Endothelial cell of umbilical vein (primary cell): ENCODE measurements at regions not wholly inside any gene's neighbourhood (a gene's known extent, or its start where the extent isn't known, plus 50 kb on each side); places are given as distances from the start of the nearest gene placed in this dataset.

ENCODE experiments used
- BruUV-seq: library from RNA; stranded (reverse); fragments of 400-500 nt; replicated peaks from 2 replicates; lab custom pipeline; 2021; lab: Mats Ljungman, UMichigan
- CTCF ChIA-PET: fragments of 300-600, 350-600 bp; sonication (Branson Sonifier 250); formaldehyde crosslinking; loops from one replicate; lab custom pipeline; 2021; ENCODE audit warnings: antibody characterized with exemption, inconsistent platforms; lab: Charles Lee
- POLR2A ChIA-PET: fragments of 300-600, 350-600 bp; sonication (Branson Sonifier 250); formaldehyde crosslinking; loops from one replicate; lab custom pipeline; 2021; ENCODE audit warnings: antibody characterized with exemption, inconsistent platforms; lab: Charles Lee
- DNase-seq: peaks from one replicate; pipeline ENCODE4 v3.0.0-alpha.2; 2011; ENCODE audit warnings: low read depth, low spot score
- FAIRE-seq: peaks from 2 replicates; lab custom pipeline; 2011; peaks lifted over from hg19 to GRCh38; lab: Jason Lieb, UNC
- H2AFZ ChIP-seq: 2 replicates; pipeline ENCODE4 v1.6.0; 2012; ENCODE audit warnings: low read depth, low read length, control low read depth, inconsistent platforms
- H3K27ac ChIP-seq: 2 replicates; pipeline ENCODE4 v1.5.1; 2011; ENCODE audit warnings: low read depth, mild to moderate bottlenecking, control low read depth, low read length, moderate library complexity; ENCODE audit not compliant: insufficient read depth
- H3K27me3 ChIP-seq, 2 experiments: 2 replicates each; pipeline versions ENCODE4 v1.6.0 to v1.6.1; 2011; ENCODE audit warnings: low read length in 2 of 2, mixed read lengths in 1 of 2; ENCODE audit not compliant: control insufficient read depth in 2 of 2, insufficient read depth in 2 of 2
- H3K36me3 ChIP-seq, 2 experiments: 2 replicates in 1 of 2; 3 replicates in 1 of 2; pipeline ENCODE4 v1.5.1; 2011; ENCODE audit warnings: low read length in 2 of 2, mild to moderate bottlenecking in 1 of 2, moderate library complexity in 1 of 2; ENCODE audit not compliant: control insufficient read depth in 2 of 2, insufficient read depth in 2 of 2; ENCODE audit errors: extremely low read depth in 1 of 2
- H3K4me1 ChIP-seq: 3 replicates; pipeline ENCODE4 v1.5.1; 2011; ENCODE audit warnings: mild to moderate bottlenecking, low read length; ENCODE audit not compliant: control insufficient read depth, insufficient read depth; ENCODE audit errors: extremely low read depth
- H3K4me2 ChIP-seq: 2 replicates; pipeline ENCODE4 v1.6.1; 2011; ENCODE audit warnings: low read length, control low read depth, mixed read lengths; ENCODE audit not compliant: insufficient read depth
- H3K4me3 ChIP-seq, 3 experiments: fragments of 200-600 bp in 1 of 3; sonication (generic), shearing (Covaris generic) in 1 of 3; replicated peaks in 1 of 3; 2 replicates each; pipeline ENCODE4 v1.5.1; 2011 to 2016; ENCODE audit warnings: control low read depth in 3 of 3, low read length in 3 of 3, mild to moderate bottlenecking in 2 of 3, inconsistent platforms in 1 of 3, low read depth in 1 of 3, moderate library complexity in 1 of 3; ENCODE audit not compliant: insufficient read depth in 1 of 3
- H3K79me2 ChIP-seq: 2 replicates; pipeline ENCODE4 v1.6.0; 2012; ENCODE audit warnings: low read length, inconsistent platforms; ENCODE audit not compliant: control insufficient read depth, insufficient read depth
- H3K9ac ChIP-seq: replicated peaks from 2 replicates; pipeline ENCODE3; 2011; ENCODE audit warnings: low read length, control low read depth; ENCODE audit not compliant: insufficient read depth; ENCODE audit errors: extremely low read depth
- H3K9me1 ChIP-seq: replicated peaks from 3 replicates; pipeline ENCODE4 v1.6.0; 2011; ENCODE audit warnings: mild to moderate bottlenecking, low read length; ENCODE audit not compliant: control insufficient read depth, insufficient read depth; ENCODE audit errors: extremely low read depth
- H3K9me3 ChIP-seq: replicated peaks from 2 replicates; pipeline ENCODE4 v1.5.1; 2012; ENCODE audit warnings: low read length, inconsistent platforms; ENCODE audit not compliant: control insufficient read depth, insufficient read depth
- H4K20me1 ChIP-seq: replicated peaks from 2 replicates; pipeline ENCODE3; 2011; ENCODE audit warnings: mild to moderate bottlenecking, low read length; ENCODE audit not compliant: control insufficient read depth, insufficient read depth; ENCODE audit errors: extremely low read depth
- EZH2 ChIP-seq: IDR thresholded peaks from 2 replicates; pipeline ENCODE4 v1.6.1; 2012; ENCODE audit warnings: borderline replicate concordance, low read depth, mild to moderate bottlenecking, moderate library complexity, low read length, inconsistent platforms; ENCODE audit not compliant: severe bottlenecking
- FOS ChIP-seq: IDR thresholded peaks from 2 replicates; pipeline ENCODE4 v1.6.1; 2011; ENCODE audit warnings: mild to moderate bottlenecking, low read length, moderate library complexity, borderline replicate concordance; ENCODE audit not compliant: insufficient read depth
- GATA2 ChIP-seq: IDR thresholded peaks from 2 replicates; pipeline ENCODE4 v1.7.0; 2011; ENCODE audit warnings: low read depth, mild to moderate bottlenecking, moderate library complexity, mixed read lengths, low read length; ENCODE audit not compliant: insufficient read length, insufficient read depth
- JUN ChIP-seq: IDR thresholded peaks from 2 replicates; pipeline ENCODE4 v1.6.1; 2011; ENCODE audit warnings: borderline replicate concordance, low read depth; ENCODE audit not compliant: insufficient read length, insufficient read depth
- MYC ChIP-seq: IDR thresholded peaks from one replicate; pipeline ENCODE4 v1.6.1; 2011; ENCODE audit warnings: mild to moderate bottlenecking, low read depth, low read length
- POLR2A ChIP-seq: IDR thresholded peaks from 2 replicates; pipeline ENCODE4 v1.6.1; 2012; ENCODE audit warnings: low read depth, mild to moderate bottlenecking, control low read depth, low read length
- POLR2AphosphoS5 ChIP-seq: IDR thresholded peaks from 2 replicates; pipeline ENCODE4 v1.6.1; 2012; ENCODE audit warnings: low read depth, mild to moderate bottlenecking, control low read depth, low read length, moderate library complexity; ENCODE audit not compliant: insufficient read depth
- dilution Hi-C: fragments of 300-500 bp; cut with MboI; formaldehyde crosslinking; loops from one replicate; pipeline ENCODE4 v1.15.0; 2019; ENCODE audit warnings: low sequenced_read_pairs; ENCODE audit not compliant: extremely low pct_ligation_motif_present
- intact Hi-C: fragments of 100-400 bp; cut with micrococcal nuclease; formaldehyde crosslinking; loops from one replicate; pipeline ENCODE4 v1.10.0; 2022
- TF ChIP-seq, protein P1 (sequence below), 2 donors: IDR thresholded peaks; 1 replicate in 1 of 2; 2 replicates in 1 of 2; pipeline ENCODE4 v1.5.1; 2011; ENCODE audit warnings: low read length in 2 of 2, mild to moderate bottlenecking in 2 of 2, moderate library complexity in 2 of 2, control low read depth in 1 of 2, inconsistent platforms in 1 of 2, low read depth in 1 of 2; ENCODE audit not compliant: insufficient read depth in 1 of 2; ENCODE audit errors: extremely low read depth in 1 of 2
- TF ChIP-seq, protein P2 (sequence below): IDR thresholded peaks from 2 replicates; pipeline ENCODE4 v1.6.1; 2011; ENCODE audit not compliant: insufficient read depth, insufficient read length

DNA sequence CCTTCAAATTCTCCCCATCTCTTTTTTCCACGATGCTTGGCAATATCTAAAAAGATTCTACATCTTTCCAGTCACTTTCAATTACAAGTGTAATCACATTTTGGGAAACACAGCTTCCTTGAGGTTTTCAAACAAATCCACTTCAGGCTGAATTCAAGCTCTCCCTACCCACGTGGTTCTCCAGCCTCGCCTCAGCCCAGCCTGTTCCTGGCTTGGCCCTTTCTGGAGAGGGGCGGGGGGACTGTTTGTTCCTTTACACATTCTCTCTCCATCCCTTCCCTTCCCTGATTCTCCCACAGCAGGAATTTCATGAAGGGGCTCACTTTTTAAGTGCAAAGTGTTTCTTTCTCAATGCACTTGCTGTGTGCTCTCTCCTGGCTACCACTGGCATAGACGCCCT, 226.3 kb upstream of the SOX11 start:
- DNase-seq (no peak), FAIRE-seq (no peak)
- Histone ChIP-seq H3K9me1 (no peaks in the 10 kb centered on the region), H3K9me3 (peaks cover 2% of the 10 kb centered on the region), H3K4me2 (no peak overlapping the region), H2AFZ (no peak overlapping the region), H4K20me1 (no peaks in the 10 kb centered on the region), H3K27ac (no peak overlapping the region), H3K36me3 (no peaks in the 10 kb centered on the region), H3K4me1 (no peaks in the 10 kb centered on the region), H3K27me3 (no peaks in the 10 kb centered on the region), H3K79me2 (no peaks in the 10 kb centered on the region), H3K9ac (no peak overlapping the region), H3K4me3 (no peak overlapping the region)
- no TSS peak for BruUV-seq
- ChIA-PET CTCF (no interaction called here), POLR2A (no interaction called here)
- no peak for TF ChIP-seq GATA2
- no peak for TF ChIP-seq FOS
- TF ChIP-seq JUN = no peak
- no peak for TF ChIP-seq EZH2
- no peak for TF ChIP-seq POLR2AphosphoS5
- dilution Hi-C loops = no loop called here
- intact Hi-C loops = no loop called here

DNA sequence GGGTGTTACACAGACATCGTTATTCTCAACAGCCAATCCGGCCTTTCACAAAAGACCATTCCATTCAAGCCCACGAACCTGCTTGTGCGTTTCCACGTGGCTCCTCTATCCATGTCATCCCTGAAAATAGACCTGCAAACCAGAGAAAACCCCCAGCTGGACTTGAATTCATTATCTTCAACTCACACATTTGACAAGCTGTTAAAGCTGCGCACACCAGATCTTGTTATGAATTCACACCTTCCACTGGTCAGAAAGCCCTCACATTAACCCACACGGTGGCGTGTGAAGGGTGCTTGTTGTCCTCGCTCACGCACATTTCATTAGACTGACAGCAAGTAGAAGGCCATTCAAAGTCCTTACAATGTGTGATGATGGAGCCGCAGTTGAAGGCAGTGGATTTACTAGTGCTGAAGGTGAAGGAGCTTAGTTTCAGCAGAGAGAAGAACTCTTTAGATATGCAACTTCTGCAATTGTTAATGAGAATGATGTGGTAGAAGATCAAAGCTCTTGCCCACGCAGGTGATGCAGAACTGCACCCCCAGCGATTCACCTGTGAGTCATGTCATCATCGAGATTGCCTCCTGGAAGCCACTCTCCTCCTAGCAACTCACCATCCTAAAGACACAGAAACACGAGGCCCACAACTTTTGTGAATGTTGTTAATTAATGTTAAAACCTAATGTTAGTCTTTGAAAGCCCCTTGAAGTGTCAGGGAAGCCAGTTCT, 224.8 kb upstream of the SOX11 start:
- Histone ChIP-seq H3K9ac (no peak overlapping the region), H3K27me3 (no peaks in the 10 kb centered on the region), H3K79me2 (no peaks in the 10 kb centered on the region), H3K9me1 (no peaks in the 10 kb centered on the region), H4K20me1 (no peaks in the 10 kb centered on the region), H2AFZ (no peak overlapping the region), H3K27ac (no peak overlapping the region), H3K9me3 (peaks cover 2% of the 10 kb centered on the region), H3K4me1 (no peaks in the 10 kb centered on the region), H3K4me2 (no peak overlapping the region), H3K4me3 (no peak overlapping the region), H3K36me3 (no peaks in the 10 kb centered on the region)
- BruUV-seq = no TSS peak
- ChIA-PET POLR2A (no interaction called here), CTCF (no interaction called here)
- dilution Hi-C loops (no loop called here), intact Hi-C loops (no loop called here)
- DNase-seq (no peak), FAIRE-seq (no peak)
- no peak for TF ChIP-seq MYC
- no peak for TF ChIP-seq EZH2
- TF ChIP-seq, protein P1, sequence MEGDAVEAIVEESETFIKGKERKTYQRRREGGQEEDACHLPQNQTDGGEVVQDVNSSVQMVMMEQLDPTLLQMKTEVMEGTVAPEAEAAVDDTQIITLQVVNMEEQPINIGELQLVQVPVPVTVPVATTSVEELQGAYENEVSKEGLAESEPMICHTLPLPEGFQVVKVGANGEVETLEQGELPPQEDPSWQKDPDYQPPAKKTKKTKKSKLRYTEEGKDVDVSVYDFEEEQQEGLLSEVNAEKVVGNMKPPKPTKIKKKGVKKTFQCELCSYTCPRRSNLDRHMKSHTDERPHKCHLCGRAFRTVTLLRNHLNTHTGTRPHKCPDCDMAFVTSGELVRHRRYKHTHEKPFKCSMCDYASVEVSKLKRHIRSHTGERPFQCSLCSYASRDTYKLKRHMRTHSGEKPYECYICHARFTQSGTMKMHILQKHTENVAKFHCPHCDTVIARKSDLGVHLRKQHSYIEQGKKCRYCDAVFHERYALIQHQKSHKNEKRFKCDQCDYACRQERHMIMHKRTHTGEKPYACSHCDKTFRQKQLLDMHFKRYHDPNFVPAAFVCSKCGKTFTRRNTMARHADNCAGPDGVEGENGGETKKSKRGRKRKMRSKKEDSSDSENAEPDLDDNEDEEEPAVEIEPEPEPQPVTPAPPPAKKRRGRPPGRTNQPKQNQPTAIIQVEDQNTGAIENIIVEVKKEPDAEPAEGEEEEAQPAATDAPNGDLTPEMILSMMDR (IDR thresholded peaks at IDR 0.05; ENCODE audit: extremely low read depth in 1 of 2, insufficient read depth in 1 of 2, low read depth in 1 of 2, low read length in 2 of 2) = no peak
- no peak for TF ChIP-seq JUN
- no peak for TF ChIP-seq FOS
- no peak for TF ChIP-seq POLR2A
- TF ChIP-seq, protein P2, sequence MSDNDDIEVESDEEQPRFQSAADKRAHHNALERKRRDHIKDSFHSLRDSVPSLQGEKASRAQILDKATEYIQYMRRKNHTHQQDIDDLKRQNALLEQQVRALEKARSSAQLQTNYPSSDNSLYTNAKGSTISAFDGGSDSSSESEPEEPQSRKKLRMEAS = no peak
